ENCODE measurements at regions not wholly inside any gene's neighbourhood (a gene's known extent, or its start where the extent isn't known, plus 50 kb on each side); places are given as distances from the start of the nearest gene placed in this dataset.

DNA sequence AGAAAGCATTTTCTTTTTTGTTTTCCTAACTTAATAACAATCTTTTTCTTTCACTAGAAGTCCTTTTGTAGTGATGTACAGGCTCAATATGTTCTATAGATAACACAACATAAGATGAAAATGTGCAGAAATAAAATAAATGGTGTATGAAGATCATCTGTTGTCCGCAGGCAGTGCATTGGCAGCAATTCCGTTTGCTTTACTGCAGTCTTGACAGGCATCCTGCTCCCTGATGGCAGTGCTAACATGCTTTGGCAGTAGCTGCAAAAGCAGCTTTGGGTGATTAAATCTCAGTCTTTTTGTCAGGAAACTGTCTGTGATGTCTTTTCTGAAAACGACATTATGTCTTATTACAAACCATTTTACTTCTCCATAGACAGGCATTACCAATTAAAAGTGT, 131.4 kb downstream of the TRAM1L1 start:
- Mint-ChIP-seq H3K4me1 (ENCODE audit: low read depth) (no peaks in the 10 kb centered on the region), H3K27me3 (ENCODE audit: insufficient read depth) (no peaks in the 10 kb centered on the region), H3K36me3 (ENCODE audit: low read depth) (no peaks in the 10 kb centered on the region), H3K9me3 (peaks cover 20% of the 10 kb centered on the region), H3K27ac (no peak overlapping the region), H3K4me3 (no peak overlapping the region)
- TF ChIP-seq, protein P1, sequence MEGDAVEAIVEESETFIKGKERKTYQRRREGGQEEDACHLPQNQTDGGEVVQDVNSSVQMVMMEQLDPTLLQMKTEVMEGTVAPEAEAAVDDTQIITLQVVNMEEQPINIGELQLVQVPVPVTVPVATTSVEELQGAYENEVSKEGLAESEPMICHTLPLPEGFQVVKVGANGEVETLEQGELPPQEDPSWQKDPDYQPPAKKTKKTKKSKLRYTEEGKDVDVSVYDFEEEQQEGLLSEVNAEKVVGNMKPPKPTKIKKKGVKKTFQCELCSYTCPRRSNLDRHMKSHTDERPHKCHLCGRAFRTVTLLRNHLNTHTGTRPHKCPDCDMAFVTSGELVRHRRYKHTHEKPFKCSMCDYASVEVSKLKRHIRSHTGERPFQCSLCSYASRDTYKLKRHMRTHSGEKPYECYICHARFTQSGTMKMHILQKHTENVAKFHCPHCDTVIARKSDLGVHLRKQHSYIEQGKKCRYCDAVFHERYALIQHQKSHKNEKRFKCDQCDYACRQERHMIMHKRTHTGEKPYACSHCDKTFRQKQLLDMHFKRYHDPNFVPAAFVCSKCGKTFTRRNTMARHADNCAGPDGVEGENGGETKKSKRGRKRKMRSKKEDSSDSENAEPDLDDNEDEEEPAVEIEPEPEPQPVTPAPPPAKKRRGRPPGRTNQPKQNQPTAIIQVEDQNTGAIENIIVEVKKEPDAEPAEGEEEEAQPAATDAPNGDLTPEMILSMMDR (IDR thresholded peaks at IDR 0.05): no peak
- DNase-seq: no peak

- Mint-ChIP-seq H3K9me3 (peaks cover 24% of the 10 kb centered on the region), H3K27me3 (ENCODE audit: insufficient read depth) (no peaks in the 10 kb centered on the region), H3K4me1 (ENCODE audit: low read depth) (no peaks in the 10 kb centered on the region), H3K27ac (no peak overlapping the region), H3K36me3 (ENCODE audit: low read depth) (no peaks in the 10 kb centered on the region), H3K4me3 (no peak overlapping the region)
- no peak for DNase-seq
- TF ChIP-seq, protein P1 (IDR thresholded peaks at IDR 0.05): no peak
These were observed 132.7 kb downstream of the TRAM1L1 start for GRCh38 chr4:116952530-116953136.

DNA sequence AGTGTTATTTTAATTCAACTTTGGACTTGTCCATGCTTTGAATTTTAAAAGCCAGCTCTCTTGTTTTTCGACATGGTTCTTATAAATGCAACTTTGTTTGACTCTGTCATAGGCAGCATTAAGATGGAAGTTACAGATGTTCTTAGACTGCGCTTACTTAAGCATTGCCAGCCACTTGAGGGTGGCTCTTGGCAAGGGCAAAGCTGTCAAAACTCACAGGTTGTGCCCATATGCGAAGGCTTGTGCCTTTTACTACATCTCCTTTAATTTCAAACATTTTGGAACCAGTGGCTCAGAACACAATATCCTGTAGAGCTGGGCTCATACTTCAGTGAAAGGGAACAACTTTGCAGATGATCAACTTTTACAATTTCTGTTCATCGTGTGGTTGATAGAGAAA, 135.5 kb downstream of the TRAM1L1 start:
- no peaks in the 10 kb centered on the region for H3K4me1 Mint-ChIP-seq (ENCODE audit: low read depth)
- no peaks in the 10 kb centered on the region for H3K36me3 Mint-ChIP-seq (ENCODE audit: low read depth)
- DNase-seq: no peak
- no peaks in the 10 kb centered on the region for H3K27me3 Mint-ChIP-seq (ENCODE audit: insufficient read depth)
- no peak overlapping the region for H3K4me3 Mint-ChIP-seq
- TF ChIP-seq, protein P1 (IDR thresholded peaks at IDR 0.05): no peak
- H3K27ac Mint-ChIP-seq: no peak overlapping the region
- H3K9me3 Mint-ChIP-seq: peaks cover 30% of the 10 kb centered on the region

GRCh38 chr4:116942315-116942714, 143.1 kb downstream of the TRAM1L1 start:
- Mint-ChIP-seq H3K4me3 (no peak overlapping the region), H3K36me3 (ENCODE audit: low read depth) (no peaks in the 10 kb centered on the region), H3K4me1 (ENCODE audit: low read depth) (no peaks in the 10 kb centered on the region), H3K27ac (no peak overlapping the region), H3K27me3 (ENCODE audit: insufficient read depth) (no peaks in the 10 kb centered on the region), H3K9me3 (peaks cover 16% of the 10 kb centered on the region)
- TF ChIP-seq, protein P1 (IDR thresholded peaks at IDR 0.05): no peak
- no peak for DNase-seq

DNA sequence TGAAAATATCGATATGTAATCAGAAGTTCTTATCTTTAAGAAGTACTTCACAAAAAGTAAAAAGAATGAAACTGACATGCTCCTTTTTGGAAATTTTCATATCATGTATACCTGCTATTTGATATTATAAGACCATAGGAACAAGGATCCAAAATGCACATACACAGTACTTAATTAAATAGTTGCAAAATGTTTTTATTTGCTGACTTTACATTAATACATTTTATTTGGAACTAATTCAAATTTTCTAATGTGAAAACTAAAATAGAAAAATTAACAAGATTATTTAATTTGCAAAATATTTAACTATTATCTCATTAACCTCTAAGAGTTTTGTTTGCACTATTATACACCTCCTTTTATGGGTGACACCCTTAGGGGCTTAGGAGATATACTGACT, 155.0 kb downstream of the TRAM1L1 start:
- Mint-ChIP-seq H3K36me3 (ENCODE audit: low read depth) (peaks cover 4% of the 10 kb centered on the region; the same call in 1 of the 2 replicates), H3K9me3 (peaks cover 29% of the 10 kb centered on the region), H3K4me1 (ENCODE audit: low read depth) (no peaks in the 10 kb centered on the region), H3K27me3 (ENCODE audit: insufficient read depth) (no peaks in the 10 kb centered on the region), H3K4me3 (no peak overlapping the region), H3K27ac (no peak overlapping the region)
- no peak for DNase-seq
- TF ChIP-seq, protein P1 (IDR thresholded peaks at IDR 0.05): no peak

All from HFFc6 (cell line).